Smooth muscle cell (in vitro differentiated cells): ENCODE measurements at regions not wholly inside any gene's neighbourhood (a gene's known extent, or its start where the extent isn't known, plus 50 kb on each side); places are given as distances from the start of the nearest gene placed in this dataset.
"Not testable (repeated sequence)": the region's sequence is repeated elsewhere in the genome, so short reads cannot be mapped to it uniquely, and the experiment has no call there.

Source experiments
- DNase-seq: peaks from one replicate; lab custom pipeline; 2025; ENCODE audit not compliant: unreplicated experiment; lab: John Stamatoyannopoulos, UW
- H2AFZ ChIP-seq: fragments of 200-600 bp; sonication (generic); 2 replicates; pipeline ENCODE4 v1.6.0; 2016; ENCODE audit warnings: antibody characterized with exemption, low read depth, mild to moderate bottlenecking
- H3F3A ChIP-seq: fragments of 200-600 bp; sonication (generic); 2 replicates; pipeline ENCODE4 v1.6.0; 2017; ENCODE audit warnings: antibody characterized with exemption, low read depth
- H3K27ac ChIP-seq: fragments of 200-600 bp; sonication (generic); 2 replicates; pipeline ENCODE4 v1.5.1; 2016; ENCODE audit warnings: low read depth, mild to moderate bottlenecking
- H3K27me3 ChIP-seq: fragments of 200-600 bp; sonication (generic); 2 replicates; pipeline ENCODE4 v1.6.1; 2016; ENCODE audit warnings: low read depth, mild to moderate bottlenecking
- H3K36me3 ChIP-seq: fragments of 200-600 bp; sonication (generic); 2 replicates; pipeline ENCODE4 v1.5.1; 2016; ENCODE audit warnings: low read depth
- H3K4me1 ChIP-seq: fragments of 200-600 bp; sonication (generic); 2 replicates; pipeline ENCODE4 v1.5.1; 2016; ENCODE audit warnings: low read depth
- H3K4me2 ChIP-seq: fragments of 200-600 bp; sonication (generic); 2 replicates; pipeline ENCODE4 v1.6.0; 2016; ENCODE audit warnings: mild to moderate bottlenecking
- H3K4me3 ChIP-seq: fragments of 200-600 bp; sonication (generic); 2 replicates; pipeline ENCODE4 v1.5.1; 2016; ENCODE audit warnings: mild to moderate bottlenecking
- H3K79me2 ChIP-seq: fragments of 200-600 bp; sonication (generic); 2 replicates; pipeline ENCODE4 v1.6.0; 2016; ENCODE audit warnings: low read depth, mild to moderate bottlenecking
- H3K9ac ChIP-seq: fragments of 200-600 bp; sonication (generic); 2 replicates; pipeline ENCODE4 v1.6.0; 2016; ENCODE audit warnings: low read depth
- H3K9me3 ChIP-seq: fragments of 200-600 bp; sonication (generic); replicated peaks from 2 replicates; pipeline ENCODE4 v1.5.1; 2016; ENCODE audit warnings: low read depth
- H4K20me1 ChIP-seq: fragments of 200-600 bp; sonication (generic); 2 replicates; pipeline ENCODE4 v1.6.0; 2016; ENCODE audit warnings: low read depth
- WGBS: methylation state at CpG from one replicate; pipeline ENCODE4 v1.1.7; 2016; ENCODE audit warnings: low lambda C conversion rate; 5-methylcytosine and 5-hydroxymethylcytosine counted together
- TF ChIP-seq, protein P1 (sequence below): fragments of 200-600 bp; sonication (generic); IDR thresholded peaks from 2 replicates; pipeline ENCODE4 v1.5.1; 2017; ENCODE audit warnings: borderline replicate concordance, mild to moderate bottlenecking, antibody characterized with exemption; ENCODE audit not compliant: insufficient read depth, poor library complexity, severe bottlenecking

DNA sequence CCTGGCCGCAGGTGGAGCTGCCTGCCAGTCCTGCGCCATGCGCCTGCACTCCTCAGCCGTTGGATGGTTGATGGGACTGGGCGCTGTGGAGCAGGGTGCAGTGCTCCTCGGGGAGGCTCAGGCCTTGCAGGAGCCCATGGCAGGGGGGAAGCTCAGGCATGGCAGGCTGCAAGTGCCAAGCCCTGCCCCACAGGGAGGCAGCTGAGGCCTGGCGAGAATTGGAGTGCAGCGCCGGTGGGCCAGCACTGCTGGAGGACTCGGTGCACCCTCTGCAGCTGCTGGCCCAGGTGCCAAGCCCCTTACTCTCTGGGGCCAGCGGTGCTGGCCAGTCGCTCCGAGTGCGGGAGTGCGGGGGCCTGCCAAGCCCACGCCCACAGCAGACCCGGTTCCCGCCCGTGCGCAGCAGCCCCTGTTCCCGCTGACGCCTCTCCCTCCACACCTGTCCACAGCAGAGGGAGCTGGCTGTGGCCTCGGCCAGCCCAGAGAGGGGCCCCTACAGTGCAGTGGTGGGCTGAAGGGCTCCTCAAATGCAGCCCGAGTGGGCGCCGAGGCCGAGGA lies 275.9 kb upstream of the FRG1 start:
- no peaks in the 10 kb centered on the region for H3F3A ChIP-seq
- no peak for DNase-seq
- WGBS = 95% methylated on average over 27 of the region's 27 CpGs
- H3K27me3 ChIP-seq = no peaks in the 10 kb centered on the region
- H3K27ac ChIP-seq = peak overlapping the region; percentile 40
- H3K9me3 ChIP-seq = no peaks in the 10 kb centered on the region
- peaks cover 6% of the 10 kb centered on the region for H3K4me1 ChIP-seq
- no peak overlapping the region for H3K9ac ChIP-seq
- H3K4me2 ChIP-seq = no peak overlapping the region
- TF ChIP-seq, protein P1, sequence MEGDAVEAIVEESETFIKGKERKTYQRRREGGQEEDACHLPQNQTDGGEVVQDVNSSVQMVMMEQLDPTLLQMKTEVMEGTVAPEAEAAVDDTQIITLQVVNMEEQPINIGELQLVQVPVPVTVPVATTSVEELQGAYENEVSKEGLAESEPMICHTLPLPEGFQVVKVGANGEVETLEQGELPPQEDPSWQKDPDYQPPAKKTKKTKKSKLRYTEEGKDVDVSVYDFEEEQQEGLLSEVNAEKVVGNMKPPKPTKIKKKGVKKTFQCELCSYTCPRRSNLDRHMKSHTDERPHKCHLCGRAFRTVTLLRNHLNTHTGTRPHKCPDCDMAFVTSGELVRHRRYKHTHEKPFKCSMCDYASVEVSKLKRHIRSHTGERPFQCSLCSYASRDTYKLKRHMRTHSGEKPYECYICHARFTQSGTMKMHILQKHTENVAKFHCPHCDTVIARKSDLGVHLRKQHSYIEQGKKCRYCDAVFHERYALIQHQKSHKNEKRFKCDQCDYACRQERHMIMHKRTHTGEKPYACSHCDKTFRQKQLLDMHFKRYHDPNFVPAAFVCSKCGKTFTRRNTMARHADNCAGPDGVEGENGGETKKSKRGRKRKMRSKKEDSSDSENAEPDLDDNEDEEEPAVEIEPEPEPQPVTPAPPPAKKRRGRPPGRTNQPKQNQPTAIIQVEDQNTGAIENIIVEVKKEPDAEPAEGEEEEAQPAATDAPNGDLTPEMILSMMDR = no peak
- no peaks in the 10 kb centered on the region for H3K36me3 ChIP-seq
- H3K4me3 ChIP-seq = no peak overlapping the region
- no peak overlapping the region for H2AFZ ChIP-seq
- no peaks in the 10 kb centered on the region for H3K79me2 ChIP-seq
- no peaks in the 10 kb centered on the region for H4K20me1 ChIP-seq

GRCh38 chr4:189665712-189666305 lies 274.9 kb upstream of the FRG1 start:
- not testable (repeated sequence) for H3F3A ChIP-seq, H3K27me3 ChIP-seq, H3K36me3 ChIP-seq, H3K79me2 ChIP-seq, H3K4me2 ChIP-seq, H4K20me1 ChIP-seq, DNase-seq, H3K4me1 ChIP-seq, H3K9me3 ChIP-seq, H3K9ac ChIP-seq, H3K4me3 ChIP-seq
- peak overlapping the region; percentile 40 for H3K27ac ChIP-seq
- H2AFZ ChIP-seq = peak overlapping the region; percentile 38
- 13% methylated on average over 2 of the region's 2 CpGs for WGBS

DNA sequence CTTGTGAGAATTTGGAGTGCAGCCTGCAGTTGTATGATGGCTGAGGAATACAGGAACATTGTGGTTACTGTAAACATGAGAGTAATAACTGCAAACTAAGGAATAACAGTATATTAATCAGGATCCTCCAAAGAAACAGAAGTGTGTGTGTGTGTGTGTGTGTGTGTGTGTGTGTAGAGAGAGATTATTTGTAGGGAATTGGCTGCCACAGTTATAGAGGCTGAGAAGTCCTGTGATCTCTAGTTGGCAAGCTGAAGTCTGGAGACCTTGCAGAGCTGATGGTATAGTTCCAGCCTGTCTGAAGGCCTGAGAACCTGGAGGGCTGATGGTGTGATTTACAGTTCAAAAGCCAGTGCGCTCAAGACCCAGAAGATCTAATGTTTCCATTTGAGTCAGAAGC lies 273.3 kb upstream of the FRG1 start:
- H4K20me1 ChIP-seq, H3K36me3 ChIP-seq, H3K79me2 ChIP-seq, H3K4me3 ChIP-seq, H3F3A ChIP-seq, H3K4me2 ChIP-seq, H3K4me1 ChIP-seq, H3K27me3 ChIP-seq, H2AFZ ChIP-seq, H3K27ac ChIP-seq, H3K9ac ChIP-seq, H3K9me3 ChIP-seq, DNase-seq: not testable (repeated sequence)
- 83% methylated on average over 1 of the region's 1 CpG for whole genome bisulfite sequencing

GRCh38 chr4:189697675-189698245 lies 242.9 kb upstream of the FRG1 start:
- not testable (repeated sequence) for H3K27ac ChIP-seq, H4K20me1 ChIP-seq, H3K4me2 ChIP-seq, H3K4me1 ChIP-seq, H3K27me3 ChIP-seq, DNase-seq, H3K9me3 ChIP-seq, H3F3A ChIP-seq, H3K79me2 ChIP-seq, H2AFZ ChIP-seq, H3K9ac ChIP-seq, H3K36me3 ChIP-seq, H3K4me3 ChIP-seq
- WGBS = no CpG with 5 or more reads among the region's 8 CpGs

DNA sequence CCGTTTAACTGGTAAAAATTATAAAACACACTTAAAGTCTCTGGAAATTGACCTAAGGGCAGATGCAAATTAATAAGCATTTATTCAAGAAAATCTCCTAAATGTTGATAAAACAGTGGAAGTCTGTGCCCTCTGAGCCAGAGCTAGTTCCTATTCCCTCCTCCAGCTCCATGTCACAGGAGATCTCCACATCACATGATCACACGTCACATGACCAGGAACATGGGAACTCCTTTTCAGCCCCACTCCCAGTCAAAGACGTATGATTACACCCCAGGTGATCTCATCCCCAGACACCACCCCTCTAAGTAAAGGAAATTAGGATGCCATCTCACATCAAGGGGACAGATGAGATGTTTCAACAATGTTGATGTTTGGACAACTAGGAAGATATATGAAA lies 237.7 kb upstream of the FRG1 start:
- 90% methylated on average over 3 of the region's 3 CpGs for WGBS
- H4K20me1 ChIP-seq, H3K4me3 ChIP-seq, H3K4me1 ChIP-seq, H3K9ac ChIP-seq, H3K27me3 ChIP-seq, H3K36me3 ChIP-seq, DNase-seq, H3K9me3 ChIP-seq, H2AFZ ChIP-seq, H3K27ac ChIP-seq, H3F3A ChIP-seq, H3K4me2 ChIP-seq, H3K79me2 ChIP-seq: not testable (repeated sequence)

DNA sequence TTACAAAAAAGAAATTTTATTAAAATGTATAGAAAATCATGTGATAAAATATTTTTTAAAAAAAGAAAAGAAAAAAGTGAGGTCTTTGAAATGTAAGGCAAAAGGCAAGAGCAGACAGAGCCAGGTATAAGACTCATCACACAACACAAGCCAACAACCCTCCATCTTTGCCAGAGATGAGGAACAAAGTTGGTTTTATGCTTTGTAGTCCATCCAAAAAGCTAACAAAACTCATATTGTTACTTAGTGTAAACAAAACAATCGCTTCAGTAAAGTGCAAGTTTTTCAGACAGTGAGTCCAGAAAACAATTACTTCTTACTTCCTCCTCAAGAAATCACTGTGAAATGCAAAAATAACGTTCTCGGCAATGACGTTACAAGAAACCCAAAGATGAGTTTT lies 233.9 kb upstream of the FRG1 start:
- not testable (repeated sequence) for H3K4me1 ChIP-seq, H3K9me3 ChIP-seq, H3K36me3 ChIP-seq, H3K9ac ChIP-seq, DNase-seq, H3F3A ChIP-seq, H3K4me3 ChIP-seq, H3K27me3 ChIP-seq, H2AFZ ChIP-seq, H3K79me2 ChIP-seq, H4K20me1 ChIP-seq, H3K4me2 ChIP-seq, H3K27ac ChIP-seq
- WGBS = 87% methylated on average over 4 of the region's 4 CpGs

- H3K27me3 ChIP-seq, DNase-seq, H2AFZ ChIP-seq, H3K4me1 ChIP-seq, H3K9me3 ChIP-seq, H3F3A ChIP-seq, H3K79me2 ChIP-seq, H3K4me3 ChIP-seq, H3K27ac ChIP-seq, H3K36me3 ChIP-seq, H3K4me2 ChIP-seq, H4K20me1 ChIP-seq, H3K9ac ChIP-seq: not testable (repeated sequence)
- 91% methylated on average over 1 of the region's 1 CpG for WGBS
These were observed 233.4 kb upstream of the FRG1 start for GRCh38 chr4:189707227-189707626.

- H3K9ac ChIP-seq, H3K4me1 ChIP-seq, H3K27ac ChIP-seq, H3K4me3 ChIP-seq, H3K79me2 ChIP-seq, H3K36me3 ChIP-seq, H3F3A ChIP-seq, H4K20me1 ChIP-seq, H3K4me2 ChIP-seq, H3K9me3 ChIP-seq, DNase-seq, H3K27me3 ChIP-seq, H2AFZ ChIP-seq: not testable (repeated sequence)
- WGBS = 94% methylated on average over 3 of the region's 3 CpGs
These were observed 228.7 kb upstream of the FRG1 start for GRCh38 chr4:189711956-189712355.
